Astrocyte of the spinal cord (primary cell): ENCODE measurements at regions not wholly inside any gene's neighbourhood (a gene's known extent, or its start where the extent isn't known, plus 50 kb on each side); places are given as distances from the start of the nearest gene placed in this dataset.
"Not testable (repeated sequence)": the region's sequence is repeated elsewhere in the genome, so short reads cannot be mapped to it uniquely, and the experiment has no call there.

Experiments
- DNase-seq: peaks from one replicate; pipeline ENCODE4 v3.0.0; 2011; ENCODE audit warnings: low read depth, low spot score
- H3K4me3 ChIP-seq: 2 replicates; pipeline ENCODE4 v1.5.1; 2011; ENCODE audit warnings: low read depth, mild to moderate bottlenecking, low read length, moderate library complexity
- CTCF ChIP-seq: IDR thresholded peaks from 2 replicates; pipeline ENCODE4 v1.5.1; 2012; ENCODE audit warnings: low read depth, mild to moderate bottlenecking, low read length, inconsistent platforms
- in situ Hi-C: cut with HindIII; loops from 2 replicates; pipeline ENCODE4 v1.10.0; 2017; ENCODE audit warnings: low sequenced_read_pairs

- DNase-seq, H3K4me3 ChIP-seq, in situ Hi-C loops: not testable (repeated sequence)
These were observed 1401.9 kb upstream of the PCDH10 start for GRCh38 chr4:131747203-131747602.

DNA sequence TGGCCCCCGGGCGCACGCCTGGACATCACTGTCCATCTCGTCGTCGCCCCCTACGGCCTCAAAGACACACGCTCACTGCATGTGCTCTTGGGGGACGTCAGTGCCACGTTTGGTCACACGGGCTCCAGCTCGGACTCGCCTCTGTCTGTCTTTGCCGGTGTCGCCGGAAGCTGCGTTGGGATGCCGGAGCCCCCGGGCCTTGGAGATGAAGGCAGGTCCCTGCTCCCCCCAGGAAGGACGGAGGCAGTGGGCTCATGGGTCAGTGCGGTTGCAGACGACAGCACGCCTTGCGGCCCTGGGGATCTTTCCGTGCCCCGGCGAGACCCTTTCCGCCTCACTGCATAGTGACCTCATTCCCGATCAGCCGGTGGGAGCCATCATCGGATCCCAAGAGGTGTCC, 1399.9 kb upstream of the PCDH10 start:
- DNase-seq, in situ Hi-C loops, H3K4me3 ChIP-seq: not testable (repeated sequence)

DNA sequence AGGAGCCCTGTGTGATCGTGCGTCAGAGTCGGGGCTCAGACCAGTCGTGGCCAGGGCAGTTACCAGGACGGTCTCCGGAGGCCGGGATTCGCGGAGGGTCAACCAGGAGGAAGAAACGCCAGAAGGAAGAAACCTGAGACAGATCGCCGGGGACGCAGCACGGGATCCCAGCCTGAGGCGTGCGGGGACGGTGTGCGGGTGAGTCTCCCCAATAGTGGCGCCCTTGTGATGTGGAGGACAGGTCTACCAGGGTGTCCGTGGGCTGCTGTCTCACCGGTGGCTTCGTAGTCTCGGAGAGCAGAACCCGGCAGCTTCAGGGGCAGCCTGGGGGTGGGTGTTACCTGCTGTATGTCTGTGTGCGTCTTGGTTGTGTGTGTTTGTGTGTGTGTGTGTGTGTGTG, 1399.1 kb upstream of the PCDH10 start:
- in situ Hi-C loops, DNase-seq, H3K4me3 ChIP-seq: not testable (repeated sequence)

- H3K4me3 ChIP-seq, DNase-seq, in situ Hi-C loops: not testable (repeated sequence)
These were observed 1398.6 kb upstream of the PCDH10 start for GRCh38 chr4:131750469-131750868.

- DNase-seq, H3K4me3 ChIP-seq, in situ Hi-C loops: not testable (repeated sequence)
These were observed 1386.9 kb upstream of the PCDH10 start for GRCh38 chr4:131762234-131762633.

DNA sequence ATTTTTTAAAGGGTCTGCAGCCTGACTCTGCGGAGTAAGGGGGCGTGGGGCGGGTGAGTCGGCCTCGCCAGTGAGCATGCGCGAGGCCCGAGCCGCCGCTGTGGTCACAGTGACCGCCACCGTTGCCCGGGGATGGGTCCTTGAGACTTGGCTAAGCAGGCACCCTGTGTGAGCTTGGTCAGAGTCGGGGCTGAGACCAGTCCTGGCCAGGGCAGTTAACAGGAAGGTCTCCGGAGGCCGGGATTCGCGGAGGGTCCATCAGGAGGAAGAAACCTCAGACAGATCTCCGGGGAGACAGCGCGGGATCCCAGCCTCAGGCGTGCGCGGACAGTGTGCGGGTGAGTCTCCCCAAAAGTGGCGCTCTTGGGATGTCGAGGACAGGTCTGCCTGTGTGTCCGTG, 1384.4 kb upstream of the PCDH10 start:
- no peak for TF ChIP-seq CTCF
- in situ Hi-C loops = no loop called here
- no peak for DNase-seq
- H3K4me3 ChIP-seq = no peak overlapping the region

DNA sequence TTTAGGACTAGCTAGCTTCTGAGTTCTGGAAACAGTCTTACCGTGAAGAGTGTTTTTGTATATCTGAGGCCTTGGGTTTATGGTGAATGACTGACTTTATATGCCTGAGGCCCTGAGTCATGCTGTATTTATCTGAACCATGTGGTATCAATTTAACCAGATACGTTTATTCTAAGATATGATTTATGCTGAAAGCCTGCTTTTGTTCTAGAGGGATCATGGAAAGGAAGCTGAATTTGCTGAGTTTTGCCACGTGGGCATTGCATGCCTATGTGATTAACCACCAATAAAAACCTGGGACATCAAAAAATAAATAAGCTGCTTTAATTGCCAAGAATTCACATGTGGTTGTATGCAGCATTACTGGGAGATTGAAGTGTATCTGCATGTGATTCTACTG, 1374.7 kb upstream of the PCDH10 start:
- H3K4me3 ChIP-seq, in situ Hi-C loops: not testable (repeated sequence)
- peak; percentile 91 for DNase-seq

GRCh38 chr4:131810565-131810964, 1338.5 kb upstream of the PCDH10 start:
- DNase-seq, H3K4me3 ChIP-seq, in situ Hi-C loops: not testable (repeated sequence)
